ENCODE measurements at regions not wholly inside any gene's neighbourhood (a gene's known extent, or its start where the extent isn't known, plus 50 kb on each side); places are given as distances from the start of the nearest gene placed in this dataset.
A peak's percentile ranks its signal among the peaks of the same experiment; 100 is the strongest.

DNA sequence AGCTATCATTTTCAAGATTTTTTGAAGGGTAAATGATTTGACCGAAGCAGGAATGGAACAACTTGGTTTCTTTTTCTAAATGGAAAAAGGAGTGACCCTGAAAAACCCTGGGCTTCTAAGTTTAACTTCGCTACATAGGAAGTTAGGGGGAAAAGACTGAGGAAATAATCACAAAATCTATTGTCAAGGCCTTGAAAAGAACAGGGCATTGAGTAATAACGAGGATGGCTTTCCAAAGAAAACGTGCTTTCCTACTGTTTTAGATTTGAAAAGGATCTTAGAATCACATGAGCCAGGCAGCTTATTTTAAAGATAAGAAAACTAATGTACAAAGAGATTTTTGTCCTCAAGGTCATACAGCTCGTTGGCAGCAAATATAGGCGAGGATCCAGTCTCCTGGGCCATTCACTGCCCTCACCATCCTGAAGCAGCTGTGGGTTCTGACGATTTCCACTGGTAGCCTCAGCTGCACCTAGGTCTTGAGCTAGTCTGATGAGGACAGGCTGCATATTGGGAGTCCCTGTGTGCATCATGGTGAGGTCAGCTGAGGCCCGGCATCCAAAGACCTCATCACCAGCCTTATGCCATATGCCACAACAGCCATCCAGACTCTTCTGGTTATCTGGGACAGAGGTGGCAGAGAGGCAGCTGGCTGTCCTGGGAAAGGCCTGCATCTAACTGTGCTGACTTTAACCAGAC is 384.7 kb upstream of the NRP1 start:
- Histone ChIP-seq H3K9me2 (replicated peaks; ENCODE audit: low read depth, low read length) (no peaks in the 10 kb centered on the region), H3K9me3 (ENCODE audit: insufficient read depth, low read depth, low read length) (no peaks in the 10 kb centered on the region), H3K4me3 (ENCODE audit: low read length, poor library complexity, severe bottlenecking) (no peak overlapping the region), H3K9ac (ENCODE audit: low read depth, low read length, poor library complexity, severe bottlenecking) (no peak overlapping the region), H3K79me2 (ENCODE audit: insufficient read depth, low read length) (no peaks in the 10 kb centered on the region), H2AFZ (ENCODE audit: low read length) (0 out of 2 replicates have a peak overlapping the region, but pooled peaks have one; percentile 29), H3K27me3 (ENCODE audit: insufficient read depth, low read length, poor library complexity, severe bottlenecking) (no peaks in the 10 kb centered on the region), H3K4me1 (ENCODE audit: insufficient read depth, low read length, poor library complexity, severe bottlenecking) (no peaks in the 10 kb centered on the region), H3F3A (ENCODE audit: low read depth) (no peaks in the 10 kb centered on the region), H4K20me1 (ENCODE audit: insufficient read depth, low read length, poor library complexity, severe bottlenecking) (no peaks in the 10 kb centered on the region), H3K36me3 (ENCODE audit: insufficient read depth, low read length) (no peaks in the 10 kb centered on the region), H3K4me2 (ENCODE audit: low read depth, low read length, poor library complexity, severe bottlenecking) (no peak overlapping the region)
- TF ChIP-seq, protein P1, sequence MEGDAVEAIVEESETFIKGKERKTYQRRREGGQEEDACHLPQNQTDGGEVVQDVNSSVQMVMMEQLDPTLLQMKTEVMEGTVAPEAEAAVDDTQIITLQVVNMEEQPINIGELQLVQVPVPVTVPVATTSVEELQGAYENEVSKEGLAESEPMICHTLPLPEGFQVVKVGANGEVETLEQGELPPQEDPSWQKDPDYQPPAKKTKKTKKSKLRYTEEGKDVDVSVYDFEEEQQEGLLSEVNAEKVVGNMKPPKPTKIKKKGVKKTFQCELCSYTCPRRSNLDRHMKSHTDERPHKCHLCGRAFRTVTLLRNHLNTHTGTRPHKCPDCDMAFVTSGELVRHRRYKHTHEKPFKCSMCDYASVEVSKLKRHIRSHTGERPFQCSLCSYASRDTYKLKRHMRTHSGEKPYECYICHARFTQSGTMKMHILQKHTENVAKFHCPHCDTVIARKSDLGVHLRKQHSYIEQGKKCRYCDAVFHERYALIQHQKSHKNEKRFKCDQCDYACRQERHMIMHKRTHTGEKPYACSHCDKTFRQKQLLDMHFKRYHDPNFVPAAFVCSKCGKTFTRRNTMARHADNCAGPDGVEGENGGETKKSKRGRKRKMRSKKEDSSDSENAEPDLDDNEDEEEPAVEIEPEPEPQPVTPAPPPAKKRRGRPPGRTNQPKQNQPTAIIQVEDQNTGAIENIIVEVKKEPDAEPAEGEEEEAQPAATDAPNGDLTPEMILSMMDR (conservative IDR thresholded peaks at IDR 0.05; ENCODE audit: low read length) = no peak
- no peak for TF ChIP-seq EZH2phosphoT487 (IDR thresholded peaks at IDR 0.05; ENCODE audit: borderline replicate concordance)

GRCh38 chr10:33716501-33717267 is 382.2 kb upstream of the NRP1 start:
- Histone ChIP-seq H3K27me3 (ENCODE audit: insufficient read depth, low read length, poor library complexity, severe bottlenecking) (no peaks in the 10 kb centered on the region), H3K9ac (ENCODE audit: low read depth, low read length, poor library complexity, severe bottlenecking) (no peak overlapping the region), H3K4me1 (ENCODE audit: insufficient read depth, low read length, poor library complexity, severe bottlenecking) (no peaks in the 10 kb centered on the region), H4K20me1 (ENCODE audit: insufficient read depth, low read length, poor library complexity, severe bottlenecking) (no peaks in the 10 kb centered on the region), H3K9me3 (ENCODE audit: insufficient read depth, low read depth, low read length) (no peaks in the 10 kb centered on the region), H3K36me3 (ENCODE audit: insufficient read depth, low read length) (no peaks in the 10 kb centered on the region), H3K4me2 (ENCODE audit: low read depth, low read length, poor library complexity, severe bottlenecking) (no peak overlapping the region), H2AFZ (ENCODE audit: low read length) (no peak overlapping the region), H3F3A (ENCODE audit: low read depth) (no peaks in the 10 kb centered on the region), H3K9me2 (replicated peaks; ENCODE audit: low read depth, low read length) (no peaks in the 10 kb centered on the region), H3K4me3 (ENCODE audit: low read length, poor library complexity, severe bottlenecking) (no peak overlapping the region), H3K79me2 (ENCODE audit: insufficient read depth, low read length) (no peaks in the 10 kb centered on the region)
- TF ChIP-seq EZH2phosphoT487 (IDR thresholded peaks at IDR 0.05; ENCODE audit: borderline replicate concordance) = no peak
- TF ChIP-seq, protein P1 (conservative IDR thresholded peaks at IDR 0.05; ENCODE audit: low read length) = no peak

DNA sequence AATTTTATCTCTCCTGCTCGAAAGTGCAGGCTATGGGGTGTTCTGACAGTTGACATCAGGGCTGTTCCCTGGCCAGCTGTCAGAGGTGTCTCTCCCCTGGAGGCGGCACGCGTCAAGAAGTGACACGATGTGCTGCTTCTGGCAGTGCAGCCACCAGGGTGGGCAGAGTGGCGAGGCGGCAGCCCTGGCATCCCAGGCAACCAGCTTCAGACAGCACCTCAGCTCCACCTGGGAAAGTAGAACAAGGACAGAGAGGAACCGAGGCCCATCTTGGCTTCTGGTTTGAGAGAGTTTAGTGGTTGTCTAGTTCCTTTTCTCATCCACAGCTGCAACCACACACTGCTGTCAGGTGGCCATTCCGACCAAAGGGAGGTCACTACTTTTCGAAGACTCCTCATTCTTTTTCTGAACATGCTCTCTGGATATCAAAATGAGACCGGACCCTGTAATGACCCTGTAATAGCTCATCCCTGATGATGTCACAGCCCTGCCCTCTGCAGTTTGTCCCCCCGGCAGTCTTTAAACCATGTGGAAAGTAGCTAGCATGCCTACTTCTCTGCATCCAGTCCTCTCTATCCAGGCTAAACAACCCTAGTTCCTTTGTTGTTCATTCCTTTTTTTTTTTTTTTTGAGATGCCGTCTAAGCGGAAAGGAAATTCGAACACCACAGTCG is 381.0 kb upstream of the NRP1 start:
- no peaks in the 10 kb centered on the region for H3F3A ChIP-seq (ENCODE audit: low read depth)
- no peaks in the 10 kb centered on the region for H3K36me3 ChIP-seq (ENCODE audit: insufficient read depth, low read length)
- H3K9me2 ChIP-seq (replicated peaks; ENCODE audit: low read depth, low read length) = no peaks in the 10 kb centered on the region
- H3K4me3 ChIP-seq (ENCODE audit: low read length, poor library complexity, severe bottlenecking) = no peak overlapping the region
- no peaks in the 10 kb centered on the region for H3K4me1 ChIP-seq (ENCODE audit: insufficient read depth, low read length, poor library complexity, severe bottlenecking)
- H3K9ac ChIP-seq (ENCODE audit: low read depth, low read length, poor library complexity, severe bottlenecking) = no peak overlapping the region
- H4K20me1 ChIP-seq (ENCODE audit: insufficient read depth, low read length, poor library complexity, severe bottlenecking) = no peaks in the 10 kb centered on the region
- no peaks in the 10 kb centered on the region for H3K9me3 ChIP-seq (ENCODE audit: insufficient read depth, low read depth, low read length)
- no peak overlapping the region for H2AFZ ChIP-seq (ENCODE audit: low read length)
- TF ChIP-seq, protein P1 (conservative IDR thresholded peaks at IDR 0.05; ENCODE audit: low read length) = no peak
- no peaks in the 10 kb centered on the region for H3K79me2 ChIP-seq (ENCODE audit: insufficient read depth, low read length)
- no peaks in the 10 kb centered on the region for H3K27me3 ChIP-seq (ENCODE audit: insufficient read depth, low read length, poor library complexity, severe bottlenecking)
- no peak overlapping the region for H3K4me2 ChIP-seq (ENCODE audit: low read depth, low read length, poor library complexity, severe bottlenecking)
